HepG2 (cell line): ENCODE measurements at regions not wholly inside any gene's neighbourhood (a gene's known extent, or its start where the extent isn't known, plus 50 kb on each side); places are given as distances from the start of the nearest gene placed in this dataset.
A peak's percentile ranks its signal among the peaks of the same experiment; 100 is the strongest.

Source experiments
- BCL3 ChIP-seq: sonication (generic); formaldehyde crosslinking; IDR thresholded peaks from 2 replicates; pipeline ENCODE4 v1.5.1; 2020; ENCODE audit warnings: mild to moderate bottlenecking, missing genetic modification reagents, moderate library complexity
- CHD2 ChIP-seq: IDR thresholded peaks from 2 replicates; pipeline ENCODE4 v1.6.1; 2011; ENCODE audit warnings: low read depth, low read length, improper control_type of control experiment
- FOXK1 ChIP-seq: sonication (generic); formaldehyde crosslinking; IDR thresholded peaks from 2 replicates; pipeline ENCODE4 v1.4.0; 2020; ENCODE audit warnings: low read depth, missing genetic modification reagents, borderline replicate concordance
- MBD4 ChIP-seq: IDR thresholded peaks from 2 replicates; pipeline ENCODE4 v1.6.1; 2012; ENCODE audit warnings: low read length, inconsistent platforms, borderline replicate concordance
- SMARCC2 ChIP-seq: fragments of 450-650 bp; IDR thresholded peaks from 2 replicates; pipeline ENCODE4 v1.6.1; 2017; ENCODE audit warnings: antibody characterized with exemption, mild to moderate bottlenecking
- TFDP1 ChIP-seq: IDR thresholded peaks from 2 replicates; pipeline ENCODE4 v1.6.1; 2016; ENCODE audit warnings: missing compliant biosample characterization, missing genetic modification reagents, borderline replicate concordance
- TOPORS ChIP-seq: sonication (generic); formaldehyde crosslinking; IDR thresholded peaks from 2 replicates; pipeline ENCODE4 v1.8.0; 2023; ENCODE audit warnings: mild to moderate bottlenecking, missing genetic modification reagents
- ZMYM3 ChIP-seq: sonication (generic); formaldehyde crosslinking; IDR thresholded peaks from 2 replicates; pipeline ENCODE4 v1.5.1; 2020; ENCODE audit warnings: mild to moderate bottlenecking, missing genetic modification reagents
- ZNF275 ChIP-seq: sonication (generic); formaldehyde crosslinking; IDR thresholded peaks from 2 replicates; pipeline ENCODE4 v1.8.0; 2022; ENCODE audit warnings: missing genetic modification reagents, mild to moderate bottlenecking, inconsistent platforms, borderline replicate concordance
- ZNF646 ChIP-seq: sonication (generic); formaldehyde crosslinking; IDR thresholded peaks from 2 replicates; pipeline ENCODE4 v1.9.0; 2021; ENCODE audit warnings: mild to moderate bottlenecking, missing genetic modification reagents
- ZXDC ChIP-seq: sonication (generic); formaldehyde crosslinking; IDR thresholded peaks from 2 replicates; pipeline ENCODE4 v1.5.0; 2020; ENCODE audit warnings: mild to moderate bottlenecking, missing genetic modification reagents

GRCh38 chr6:37103169-37104039, 66.5 kb upstream of the PIM1 start (continued):
- TF ChIP-seq TFDP1 (CRISPR knock-in tag): 0 out of 2 replicates have a peak, but pooled peaks have one; percentile 9
- TF ChIP-seq ZNF275 (CRISPR knock-in tag): no peak
- TF ChIP-seq ZMYM3 (CRISPR knock-in tag): peak; percentile 66; the same call in 1 of the 2 replicates
- no peak for TF ChIP-seq ZXDC (CRISPR knock-in tag)
- TF ChIP-seq CHD2: peak; percentile 57; the same call in 1 of the 2 replicates
- no peak for TF ChIP-seq BCL3 (CRISPR knock-in tag)
- no peak; the same call in 1 of the 2 replicates for TF ChIP-seq MBD4
- no peak for TF ChIP-seq ZNF646
- no peak for TF ChIP-seq TOPORS (CRISPR knock-in tag)
- TF ChIP-seq FOXK1: peak; percentile 56; the same call in 1 of the 2 replicates
- no peak; the same call in 1 of the 2 replicates for TF ChIP-seq SMARCC2
